ENCODE measurements at regions not wholly inside any gene's neighbourhood (a gene's known extent, or its start where the extent isn't known, plus 50 kb on each side); places are given as distances from the start of the nearest gene placed in this dataset.

GRCh38 chr10:33126742-33127141 lies 168.7 kb upstream of the ITGB1 start:
- DNase-seq (ENCODE audit: low spot score): no peak

GRCh38 chr10:33125522-33126517 lies 167.8 kb upstream of the ITGB1 start:
- DNase-seq (ENCODE audit: low spot score): no peak

- no peak for DNase-seq (ENCODE audit: low spot score)
Measured at GRCh38 chr10:33125111-33125510, 167.1 kb upstream of the ITGB1 start.

- no peak for DNase-seq (ENCODE audit: low spot score)
Measured at GRCh38 chr10:33123680-33124079, 165.7 kb upstream of the ITGB1 start.

- DNase-seq (ENCODE audit: low spot score): no peak
Measured at GRCh38 chr10:33122014-33122809, 164.2 kb upstream of the ITGB1 start.

GRCh38 chr10:33120700-33121099 lies 162.7 kb upstream of the ITGB1 start:
- no peak for DNase-seq (ENCODE audit: low spot score)

GRCh38 chr10:33120275-33120674 lies 162.2 kb upstream of the ITGB1 start:
- DNase-seq (ENCODE audit: low spot score): no peak

- DNase-seq (ENCODE audit: low spot score): no peak
Measured at GRCh38 chr10:33117816-33118215, 159.8 kb upstream of the ITGB1 start.

- DNase-seq (ENCODE audit: low spot score): no peak
Measured at GRCh38 chr10:33117230-33117629, 159.2 kb upstream of the ITGB1 start.

- no peak for DNase-seq (ENCODE audit: low spot score)
Measured at GRCh38 chr10:33115738-33116719, 158.0 kb upstream of the ITGB1 start.

- no peak for DNase-seq (ENCODE audit: low spot score)
Measured at GRCh38 chr10:33114451-33114952, 156.5 kb upstream of the ITGB1 start.

GRCh38 chr10:33113466-33113865 lies 155.4 kb upstream of the ITGB1 start:
- no peak for DNase-seq (ENCODE audit: low spot score)

- no peak for DNase-seq (ENCODE audit: low spot score)
Measured at GRCh38 chr10:33112831-33113455, 154.9 kb upstream of the ITGB1 start.

GRCh38 chr10:33111488-33112051 lies 153.5 kb upstream of the ITGB1 start:
- no peak for DNase-seq (ENCODE audit: low spot score)

GRCh38 chr10:33109788-33110469 lies 151.9 kb upstream of the ITGB1 start:
- DNase-seq (ENCODE audit: low spot score): no peak

- no peak for DNase-seq (ENCODE audit: low spot score)
Measured at GRCh38 chr10:33109384-33109783, 151.4 kb upstream of the ITGB1 start.

- no peak for DNase-seq (ENCODE audit: low spot score)
Measured at GRCh38 chr10:33107953-33108352, 149.9 kb upstream of the ITGB1 start.

- no peak for DNase-seq (ENCODE audit: low spot score)
Measured at GRCh38 chr10:33106767-33107166, 148.7 kb upstream of the ITGB1 start.

GRCh38 chr10:33103863-33104379 lies 145.9 kb upstream of the ITGB1 start:
- no peak for DNase-seq (ENCODE audit: low spot score)

- no peak for DNase-seq (ENCODE audit: low spot score)
Measured at GRCh38 chr10:33102071-33102470, 144.0 kb upstream of the ITGB1 start.
